Colonic mucosa (tissue), 4 donors: ENCODE measurements at regions not wholly inside any gene's neighbourhood (a gene's known extent, or its start where the extent isn't known, plus 50 kb on each side); places are given as distances from the start of the nearest gene placed in this dataset.

Experiments
- DNase-seq: peaks from one replicate; pipeline ENCODE4 v3.0.0-alpha.2; 2020
- H3K27ac ChIP-seq: fragments of 200-600 bp; one replicate; pipeline ENCODE4 v1.8.0; 2021
- H3K27me3 ChIP-seq: fragments of 200-600 bp; one replicate; pipeline ENCODE4 v1.8.0; 2021
- H3K36me3 ChIP-seq: fragments of 200-600 bp; one replicate; pipeline ENCODE4 v1.8.0; 2021
- H3K4me1 ChIP-seq: fragments of 200-600 bp; one replicate; pipeline ENCODE4 v1.8.0; 2021; ENCODE audit warnings: mild to moderate bottlenecking
- H3K4me3 ChIP-seq: fragments of 200-600 bp; one replicate; pipeline ENCODE4 v1.8.0; 2021
- H3K9ac ChIP-seq, 2 donors: one replicate each; pipeline ENCODE4 v1.7.0; 2013; ENCODE audit warnings: control low read depth in 2 of 2, low read depth in 2 of 2, low read length in 2 of 2
- H3K9me3 ChIP-seq: fragments of 200-600 bp; one replicate; pipeline ENCODE4 v1.8.0; 2021
- intact Hi-C: fragments of 100-400 bp; cut with DNase I; formaldehyde crosslinking; loops from one replicate; pipeline ENCODE4 v1.14.1; 2022
- TF ChIP-seq, protein P1 (sequence below): fragments of 200-600 bp; IDR thresholded peaks from one replicate; pipeline ENCODE4 v1.8.0; 2022; ENCODE audit warnings: antibody characterized with exemption, mild to moderate bottlenecking
- donor health status: healthy.
- donor health status: DM: no; HTN: no; CAD: no.
- donor health status: DM: no; HTN: no; CAD: no.

DNA sequence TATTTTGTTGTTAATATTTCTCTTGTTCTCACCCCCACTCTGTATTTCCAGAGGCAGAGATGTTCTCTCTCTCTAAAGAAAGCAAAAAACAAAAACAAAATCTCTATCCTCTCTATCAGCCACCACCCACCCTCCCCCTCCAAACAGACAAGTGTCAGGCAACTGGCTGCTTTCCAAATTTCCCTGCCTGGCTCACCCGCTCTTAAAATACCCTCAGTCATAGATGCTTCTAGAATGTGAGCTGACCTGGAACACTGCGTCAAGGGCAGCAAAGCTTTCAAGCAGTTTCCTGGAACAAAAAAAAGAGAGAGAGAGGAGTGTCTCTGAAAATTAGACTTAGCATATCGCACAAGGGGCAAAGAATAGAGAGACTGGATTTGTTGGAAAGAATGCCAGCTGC, 341.0 kb upstream of the ZMIZ1 start:
- no peak overlapping the region for H3K4me3 ChIP-seq
- DNase-seq = no peak
- H3K27ac ChIP-seq = no peak overlapping the region
- H3K27me3 ChIP-seq = no peaks in the 10 kb centered on the region
- TF ChIP-seq, protein P1, sequence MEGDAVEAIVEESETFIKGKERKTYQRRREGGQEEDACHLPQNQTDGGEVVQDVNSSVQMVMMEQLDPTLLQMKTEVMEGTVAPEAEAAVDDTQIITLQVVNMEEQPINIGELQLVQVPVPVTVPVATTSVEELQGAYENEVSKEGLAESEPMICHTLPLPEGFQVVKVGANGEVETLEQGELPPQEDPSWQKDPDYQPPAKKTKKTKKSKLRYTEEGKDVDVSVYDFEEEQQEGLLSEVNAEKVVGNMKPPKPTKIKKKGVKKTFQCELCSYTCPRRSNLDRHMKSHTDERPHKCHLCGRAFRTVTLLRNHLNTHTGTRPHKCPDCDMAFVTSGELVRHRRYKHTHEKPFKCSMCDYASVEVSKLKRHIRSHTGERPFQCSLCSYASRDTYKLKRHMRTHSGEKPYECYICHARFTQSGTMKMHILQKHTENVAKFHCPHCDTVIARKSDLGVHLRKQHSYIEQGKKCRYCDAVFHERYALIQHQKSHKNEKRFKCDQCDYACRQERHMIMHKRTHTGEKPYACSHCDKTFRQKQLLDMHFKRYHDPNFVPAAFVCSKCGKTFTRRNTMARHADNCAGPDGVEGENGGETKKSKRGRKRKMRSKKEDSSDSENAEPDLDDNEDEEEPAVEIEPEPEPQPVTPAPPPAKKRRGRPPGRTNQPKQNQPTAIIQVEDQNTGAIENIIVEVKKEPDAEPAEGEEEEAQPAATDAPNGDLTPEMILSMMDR = no peak
- H3K9me3 ChIP-seq = no peaks in the 10 kb centered on the region
- H3K36me3 ChIP-seq = no peaks in the 10 kb centered on the region
- no peaks in the 10 kb centered on the region for H3K4me1 ChIP-seq
- H3K9ac ChIP-seq = no peak overlapping the region
- intact Hi-C loops = no loop called here

DNA sequence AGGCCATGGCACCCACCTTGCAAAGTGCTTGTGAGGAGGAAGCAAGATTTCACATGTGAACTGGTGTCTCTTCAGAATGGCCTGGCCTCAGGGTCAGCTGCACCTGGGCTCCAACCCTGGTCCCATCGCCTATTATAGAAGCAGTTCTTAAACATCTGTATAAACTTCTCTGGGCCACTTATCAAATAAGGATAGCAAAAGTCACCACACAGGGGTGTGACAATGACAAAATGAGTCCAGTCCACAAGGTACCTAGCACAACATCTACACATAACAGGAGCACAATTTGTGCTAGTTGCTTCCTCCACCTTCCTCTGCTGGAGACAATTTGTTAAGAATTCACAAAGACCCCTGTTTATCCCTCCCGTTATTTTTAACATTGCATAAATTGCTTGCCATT, 340.6 kb upstream of the ZMIZ1 start:
- Histone ChIP-seq H3K9ac (no peak overlapping the region), H3K36me3 (no peaks in the 10 kb centered on the region), H3K9me3 (no peaks in the 10 kb centered on the region), H3K27ac (no peak overlapping the region), H3K4me3 (no peak overlapping the region), H3K4me1 (no peaks in the 10 kb centered on the region), H3K27me3 (no peaks in the 10 kb centered on the region)
- TF ChIP-seq, protein P1 = no peak
- DNase-seq = no peak
- intact Hi-C loops = no loop called here

DNA sequence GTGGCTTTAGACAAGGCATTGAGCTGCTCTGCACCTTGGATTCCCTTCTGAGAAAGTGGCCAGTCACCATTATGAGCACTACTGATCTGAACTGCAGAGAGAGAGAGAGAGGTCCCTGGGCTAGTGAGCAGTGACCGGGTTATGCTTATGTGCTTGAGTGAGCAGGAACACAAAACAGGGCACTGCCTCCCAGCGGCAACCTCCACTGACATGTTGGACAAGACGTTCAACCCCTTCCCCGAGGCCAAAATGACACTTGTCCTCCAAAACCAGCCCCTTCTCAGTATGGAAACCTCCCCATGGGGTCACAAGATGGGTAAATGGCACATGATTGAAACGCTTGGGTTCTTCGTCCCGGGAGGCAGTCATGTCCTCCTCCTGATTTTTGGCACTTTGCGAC, 339.4 kb upstream of the ZMIZ1 start:
- Histone ChIP-seq H3K27me3 (no peaks in the 10 kb centered on the region), H3K27ac (no peak overlapping the region), H3K4me3 (no peak overlapping the region), H3K36me3 (no peaks in the 10 kb centered on the region), H3K9me3 (no peaks in the 10 kb centered on the region), H3K4me1 (no peaks in the 10 kb centered on the region), H3K9ac (no peak overlapping the region)
- intact Hi-C loops = no loop called here
- TF ChIP-seq, protein P1 = no peak
- no peak for DNase-seq

DNA sequence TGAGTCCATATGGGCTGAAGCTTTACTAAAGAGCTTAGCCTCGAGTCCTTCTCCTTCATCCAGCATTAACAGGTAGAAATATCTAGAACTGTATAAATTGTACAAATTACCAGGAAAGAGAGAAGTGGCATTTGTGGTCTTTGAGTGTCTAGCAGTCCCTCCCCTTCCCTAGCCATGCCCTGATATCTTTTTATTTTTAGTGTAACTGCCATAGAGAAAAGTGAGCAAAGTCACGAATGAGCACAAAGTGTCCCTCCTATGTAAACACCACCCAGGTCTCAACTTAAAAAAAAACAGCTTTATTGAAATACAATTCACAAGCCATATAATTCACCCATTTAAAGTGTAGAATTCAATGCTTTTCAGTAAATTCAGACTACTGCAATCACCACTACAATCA, 339.0 kb upstream of the ZMIZ1 start:
- no peak overlapping the region for H3K27ac ChIP-seq
- TF ChIP-seq, protein P1 = no peak
- no peak for DNase-seq
- H3K9me3 ChIP-seq = no peaks in the 10 kb centered on the region
- no peak overlapping the region for H3K4me3 ChIP-seq
- H3K4me1 ChIP-seq = no peaks in the 10 kb centered on the region
- no peaks in the 10 kb centered on the region for H3K36me3 ChIP-seq
- no peak overlapping the region for H3K9ac ChIP-seq
- H3K27me3 ChIP-seq = no peaks in the 10 kb centered on the region
- intact Hi-C loops = no loop called here

DNA sequence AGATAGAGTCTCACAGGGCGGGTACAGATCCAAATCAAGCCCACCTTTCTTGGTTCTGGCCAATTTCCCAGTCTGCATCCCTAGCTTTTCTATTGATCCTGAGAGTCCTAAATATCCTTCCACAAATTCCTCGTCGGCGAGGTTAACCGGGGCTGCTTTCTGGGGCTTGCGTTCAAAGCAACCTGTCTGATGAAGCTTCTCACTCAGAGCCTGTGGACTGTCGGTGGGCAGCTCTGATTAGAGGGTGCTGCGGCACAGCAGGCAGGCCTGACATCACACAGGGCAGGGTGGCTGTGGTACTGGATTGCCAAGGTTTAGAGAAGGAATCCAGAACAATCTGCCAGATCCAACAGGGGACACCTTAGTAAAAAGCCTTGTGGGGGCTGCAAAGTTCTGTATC, 338.0 kb upstream of the ZMIZ1 start:
- TF ChIP-seq, protein P1 = no peak
- Histone ChIP-seq H3K27ac (no peak overlapping the region), H3K9ac (no peak overlapping the region), H3K9me3 (no peaks in the 10 kb centered on the region), H3K27me3 (no peaks in the 10 kb centered on the region), H3K4me1 (no peaks in the 10 kb centered on the region), H3K36me3 (no peaks in the 10 kb centered on the region), H3K4me3 (no peak overlapping the region)
- intact Hi-C loops = no loop called here
- no peak for DNase-seq

DNA sequence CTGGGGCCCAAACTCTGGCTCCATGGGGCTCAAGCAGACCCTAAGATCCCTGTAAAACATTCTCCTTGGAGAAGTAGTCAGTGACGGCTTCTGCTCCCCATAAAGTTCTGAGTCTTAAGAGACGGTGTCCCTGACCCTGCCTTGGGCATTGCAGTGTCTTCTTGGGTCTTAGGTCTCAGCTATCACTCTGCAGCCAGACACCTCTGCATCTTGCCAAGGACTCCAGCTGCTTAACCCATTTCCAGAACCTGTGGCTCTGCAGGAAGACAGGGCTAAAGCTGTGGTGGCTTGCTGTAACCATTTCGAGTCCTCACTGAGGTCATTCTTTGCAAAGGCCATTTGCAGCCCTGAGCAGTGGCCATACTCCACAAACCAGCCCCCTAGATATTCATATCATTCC, 337.1 kb upstream of the ZMIZ1 start:
- Histone ChIP-seq H3K4me1 (no peaks in the 10 kb centered on the region), H3K4me3 (no peak overlapping the region), H3K27ac (no peak overlapping the region), H3K27me3 (no peaks in the 10 kb centered on the region), H3K9ac (no peak overlapping the region), H3K9me3 (no peaks in the 10 kb centered on the region), H3K36me3 (no peaks in the 10 kb centered on the region)
- TF ChIP-seq, protein P1 = no peak
- intact Hi-C loops = no loop called here
- no peak for DNase-seq
